ENCODE measurements at regions not wholly inside any gene's neighbourhood (a gene's known extent, or its start where the extent isn't known, plus 50 kb on each side); places are given as distances from the start of the nearest gene placed in this dataset.

GRCh38 chr18:54100920-54101470, 123.5 kb downstream of the MBD2 start:
- no peak overlapping the region for H3K27ac Mint-ChIP-seq (ENCODE audit: unreplicated experiment)
- no peaks in the 10 kb centered on the region for H3K4me1 Mint-ChIP-seq (ENCODE audit: unreplicated experiment)
- H3K36me3 Mint-ChIP-seq (ENCODE audit: low read depth, unreplicated experiment): no peaks in the 10 kb centered on the region
- no peaks in the 10 kb centered on the region for H3K9me3 Mint-ChIP-seq (ENCODE audit: unreplicated experiment)
- DNase-seq (ENCODE audit: low spot score): no peak
- no peaks in the 10 kb centered on the region for H3K27me3 Mint-ChIP-seq (ENCODE audit: unreplicated experiment)
- H3K4me3 Mint-ChIP-seq (ENCODE audit: unreplicated experiment): no peak overlapping the region
- no peak for TF ChIP-seq CTCF (IDR thresholded peaks at IDR 0.05; ENCODE audit: unreplicated experiment)

GRCh38 chr18:54100466-54100865, 124.0 kb downstream of the MBD2 start:
- TF ChIP-seq CTCF (IDR thresholded peaks at IDR 0.05; ENCODE audit: unreplicated experiment): no peak
- DNase-seq (ENCODE audit: low spot score): no peak
- H3K4me1 Mint-ChIP-seq (ENCODE audit: unreplicated experiment): no peaks in the 10 kb centered on the region
- no peaks in the 10 kb centered on the region for H3K27me3 Mint-ChIP-seq (ENCODE audit: unreplicated experiment)
- no peak overlapping the region for H3K4me3 Mint-ChIP-seq (ENCODE audit: unreplicated experiment)
- no peaks in the 10 kb centered on the region for H3K36me3 Mint-ChIP-seq (ENCODE audit: low read depth, unreplicated experiment)
- no peak overlapping the region for H3K27ac Mint-ChIP-seq (ENCODE audit: unreplicated experiment)
- no peaks in the 10 kb centered on the region for H3K9me3 Mint-ChIP-seq (ENCODE audit: unreplicated experiment)

DNA sequence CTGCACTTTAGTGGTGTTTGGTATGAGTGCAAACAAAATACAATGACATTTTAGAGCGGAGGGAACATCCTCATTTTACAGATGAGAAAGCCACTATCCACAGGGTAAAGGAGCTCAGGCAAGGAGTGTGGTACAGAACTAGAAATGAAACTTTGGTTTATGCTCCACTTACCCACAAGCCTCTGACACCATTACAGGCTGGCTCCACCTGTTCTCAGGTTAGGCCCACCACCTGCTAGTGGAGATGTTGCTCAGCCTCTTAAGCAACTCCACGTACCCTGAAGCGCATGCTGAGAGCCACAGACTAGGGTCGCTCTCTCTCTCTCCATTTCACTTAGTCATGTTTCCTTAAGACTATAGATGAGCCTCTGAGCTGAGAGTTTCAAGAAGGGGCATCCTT, 130.0 kb downstream of the MBD2 start:
- Mint-ChIP-seq H3K27me3 (ENCODE audit: unreplicated experiment) (no peaks in the 10 kb centered on the region), H3K27ac (ENCODE audit: unreplicated experiment) (no peak overlapping the region), H3K4me3 (ENCODE audit: unreplicated experiment) (no peak overlapping the region), H3K4me1 (ENCODE audit: unreplicated experiment) (no peaks in the 10 kb centered on the region), H3K36me3 (ENCODE audit: low read depth, unreplicated experiment) (no peaks in the 10 kb centered on the region), H3K9me3 (ENCODE audit: unreplicated experiment) (no peaks in the 10 kb centered on the region)
- no peak for DNase-seq (ENCODE audit: low spot score)
- TF ChIP-seq CTCF (IDR thresholded peaks at IDR 0.05; ENCODE audit: unreplicated experiment): no peak

DNA sequence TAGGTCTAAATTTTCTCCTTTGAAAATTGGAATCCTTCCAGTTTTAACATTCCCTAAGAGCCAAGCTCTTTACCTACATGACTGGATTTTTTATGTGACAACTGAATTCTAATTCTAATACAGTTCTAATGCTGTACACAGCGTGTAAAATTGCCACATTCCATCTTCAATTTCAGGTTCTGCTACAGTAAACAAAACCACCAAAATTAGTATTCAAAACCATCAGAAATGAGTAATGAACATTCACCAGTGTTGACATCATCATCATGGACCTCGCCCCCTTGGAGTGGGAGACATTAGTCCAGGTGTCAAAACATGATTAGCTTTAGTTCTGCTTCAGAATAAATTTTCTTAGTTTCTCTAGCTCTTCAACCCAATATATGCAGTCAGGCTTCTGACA, 133.6 kb downstream of the MBD2 start:
- no peak for DNase-seq (ENCODE audit: low spot score)
- Mint-ChIP-seq H3K9me3 (ENCODE audit: unreplicated experiment) (no peaks in the 10 kb centered on the region), H3K4me1 (ENCODE audit: unreplicated experiment) (peaks cover 7% of the 10 kb centered on the region), H3K4me3 (ENCODE audit: unreplicated experiment) (no peak overlapping the region), H3K36me3 (ENCODE audit: low read depth, unreplicated experiment) (no peaks in the 10 kb centered on the region), H3K27ac (ENCODE audit: unreplicated experiment) (no peak overlapping the region), H3K27me3 (ENCODE audit: unreplicated experiment) (no peaks in the 10 kb centered on the region)
- no peak for TF ChIP-seq CTCF (IDR thresholded peaks at IDR 0.05; ENCODE audit: unreplicated experiment)

- H3K27me3 Mint-ChIP-seq (ENCODE audit: unreplicated experiment): no peaks in the 10 kb centered on the region
- H3K36me3 Mint-ChIP-seq (ENCODE audit: low read depth, unreplicated experiment): no peaks in the 10 kb centered on the region
- H3K27ac Mint-ChIP-seq (ENCODE audit: unreplicated experiment): no peak overlapping the region
- no peak for TF ChIP-seq CTCF (IDR thresholded peaks at IDR 0.05; ENCODE audit: unreplicated experiment)
- no peak for DNase-seq (ENCODE audit: low spot score)
- no peak overlapping the region for H3K4me3 Mint-ChIP-seq (ENCODE audit: unreplicated experiment)
- peaks cover 7% of the 10 kb centered on the region for H3K4me1 Mint-ChIP-seq (ENCODE audit: unreplicated experiment)
- no peaks in the 10 kb centered on the region for H3K9me3 Mint-ChIP-seq (ENCODE audit: unreplicated experiment)
Measured at GRCh38 chr18:54089749-54090459, 134.6 kb downstream of the MBD2 start.

Measured in endothelial cell (in vitro differentiated cells).